ENCODE measurements at regions not wholly inside any gene's neighbourhood (a gene's known extent, or its start where the extent isn't known, plus 50 kb on each side); places are given as distances from the start of the nearest gene placed in this dataset.
"Not testable (repeated sequence)": the region's sequence is repeated elsewhere in the genome, so short reads cannot be mapped to it uniquely, and the experiment has no call there.

DNA sequence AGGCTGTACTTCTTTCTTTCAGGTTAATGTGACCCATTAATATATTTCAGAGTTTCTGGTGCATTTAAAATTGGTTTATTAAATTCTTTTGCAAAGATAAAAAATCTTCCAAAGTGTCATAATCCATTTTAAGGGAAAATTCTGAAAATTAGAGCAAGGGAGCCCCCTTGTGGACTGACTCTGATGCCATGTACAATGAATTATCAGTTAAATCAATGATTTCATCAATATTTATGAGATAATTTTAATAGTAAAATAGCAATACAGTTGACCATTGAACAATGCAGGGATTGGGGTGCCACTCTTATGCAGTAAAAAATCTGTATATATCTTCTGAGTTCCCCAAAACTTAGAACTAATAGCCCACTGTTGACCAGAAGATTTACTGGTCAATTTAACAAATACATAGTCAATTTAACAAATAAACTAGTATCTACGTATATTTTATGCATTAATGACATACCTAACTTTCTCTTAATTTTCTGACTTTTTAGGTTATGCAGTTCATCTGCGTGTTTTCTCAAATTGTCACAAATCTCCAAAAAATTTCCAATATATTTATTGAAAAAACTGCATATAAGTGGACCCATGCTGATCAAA lies 479.1 kb upstream of the MIR17HG start:
- no peak for DNase-seq

DNA sequence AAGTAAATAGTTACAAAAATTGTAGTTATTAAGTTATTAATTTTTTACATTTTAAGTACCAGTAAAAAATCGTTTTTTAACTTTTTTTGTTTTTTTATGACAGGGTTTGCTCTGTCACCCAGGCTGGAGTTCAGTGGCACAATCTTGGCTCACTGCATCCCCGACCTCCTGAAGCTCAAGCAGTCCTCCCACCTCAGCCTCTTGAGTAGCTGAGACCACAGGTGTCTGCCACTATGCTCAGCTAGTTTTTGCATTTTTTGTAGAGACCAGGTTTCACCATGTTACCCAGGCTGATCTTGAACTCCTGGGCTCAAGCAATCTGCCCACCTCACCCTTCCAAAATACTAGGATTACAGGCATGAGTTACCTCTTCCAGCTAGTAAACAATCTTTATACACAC lies 477.9 kb upstream of the MIR17HG start:
- DNase-seq = no peak

DNA sequence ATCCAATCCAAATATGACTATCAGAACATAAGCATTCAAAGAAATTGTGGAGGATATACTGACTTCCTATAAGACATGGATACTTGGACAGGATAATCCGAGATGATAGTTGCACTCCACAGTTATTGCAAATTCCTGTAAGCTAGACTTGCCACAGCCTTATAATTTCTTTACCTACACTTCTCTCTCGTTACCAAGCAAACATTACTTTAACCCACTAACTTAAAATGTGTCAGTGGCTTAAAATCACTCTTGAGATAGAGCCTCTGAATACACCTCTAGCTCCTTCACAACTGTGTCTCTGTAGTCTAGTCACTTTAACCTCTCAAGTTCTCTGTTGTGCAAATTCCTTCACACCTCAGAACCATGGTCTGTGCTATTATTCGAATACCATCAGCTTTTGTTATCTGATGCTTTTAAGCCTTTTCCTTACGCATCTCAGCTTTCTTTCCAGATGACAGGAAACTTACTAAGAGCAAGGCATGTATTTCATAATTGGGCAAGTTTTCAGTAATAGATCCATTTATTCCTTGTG lies 474.9 kb upstream of the MIR17HG start:
- DNase-seq = no peak

DNA sequence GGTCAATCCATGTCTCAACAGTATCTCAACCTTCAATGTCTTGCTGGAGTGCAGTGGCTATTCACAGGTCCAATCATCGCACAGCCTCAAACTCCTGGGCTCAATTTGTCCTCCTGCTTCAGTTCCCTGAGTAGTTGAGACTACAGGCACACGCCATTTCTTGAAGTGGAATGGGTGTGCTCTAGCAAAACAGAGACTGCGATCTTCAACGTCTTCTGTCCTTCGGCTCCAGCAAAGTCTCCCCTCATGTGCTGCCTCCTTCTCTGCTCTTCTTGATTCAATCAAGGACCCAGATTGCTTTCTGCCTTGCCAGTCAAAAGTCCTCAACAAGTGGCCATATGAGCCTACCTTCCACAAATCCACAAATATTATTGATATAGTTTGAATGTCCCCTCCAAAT lies 466.7 kb upstream of the MIR17HG start:
- DNase-seq = no peak

DNA sequence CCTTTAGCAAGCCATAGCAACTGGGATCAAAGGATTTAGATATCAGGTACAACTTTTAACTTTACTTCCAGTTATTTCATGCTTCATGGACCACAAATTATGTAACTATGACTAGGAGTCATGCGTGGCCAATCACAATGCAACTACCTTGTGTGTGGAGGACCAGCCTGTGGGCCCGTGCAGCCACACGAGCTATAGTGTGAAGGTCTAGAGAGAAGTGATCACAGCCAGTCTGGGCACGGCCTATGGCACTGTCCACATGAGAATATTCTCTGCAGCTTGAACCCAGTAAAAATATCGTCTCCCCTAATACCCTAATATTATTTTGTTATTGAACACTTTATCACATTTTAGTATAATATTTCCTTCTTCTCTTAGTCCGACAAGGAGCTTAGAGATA lies 464.9 kb upstream of the MIR17HG start:
- DNase-seq = no peak

DNA sequence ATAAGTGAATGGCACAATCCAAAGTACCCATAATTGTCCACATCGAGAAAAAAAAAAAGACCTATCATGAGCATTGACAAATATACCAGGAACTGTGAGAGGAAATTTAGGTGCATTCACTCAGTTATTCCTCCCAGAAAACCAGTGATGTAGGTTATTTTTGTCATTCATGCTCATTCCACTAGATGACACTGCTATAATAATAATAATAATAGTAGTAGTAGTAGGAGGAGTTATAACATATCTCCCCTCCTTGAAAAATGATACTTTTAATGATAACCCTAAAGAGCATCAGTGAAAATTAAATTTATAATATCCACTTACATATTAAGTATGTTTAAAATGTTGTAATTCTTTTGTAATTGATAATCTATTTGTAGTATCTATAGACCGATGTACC lies 463.9 kb upstream of the MIR17HG start:
- no peak for DNase-seq

DNA sequence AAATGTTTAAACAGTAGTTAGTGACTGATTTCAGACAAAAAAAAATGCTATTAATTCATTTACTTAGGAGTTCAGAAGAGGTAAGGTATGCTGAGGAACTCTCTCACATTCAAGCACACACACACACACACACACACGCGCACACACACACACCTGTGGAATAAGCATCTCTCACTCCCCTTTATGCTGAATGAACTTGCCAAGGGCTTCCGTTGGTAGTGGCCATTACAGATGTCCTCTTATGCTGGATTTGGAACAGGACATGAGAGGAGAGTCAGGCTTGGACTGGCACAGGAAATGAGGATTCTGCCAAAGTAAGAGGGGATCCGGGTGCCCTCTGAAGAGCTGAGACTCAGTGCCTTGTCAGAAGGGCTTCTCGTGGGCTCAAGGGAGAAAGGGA lies 463.4 kb upstream of the MIR17HG start:
- DNase-seq = no peak

DNA sequence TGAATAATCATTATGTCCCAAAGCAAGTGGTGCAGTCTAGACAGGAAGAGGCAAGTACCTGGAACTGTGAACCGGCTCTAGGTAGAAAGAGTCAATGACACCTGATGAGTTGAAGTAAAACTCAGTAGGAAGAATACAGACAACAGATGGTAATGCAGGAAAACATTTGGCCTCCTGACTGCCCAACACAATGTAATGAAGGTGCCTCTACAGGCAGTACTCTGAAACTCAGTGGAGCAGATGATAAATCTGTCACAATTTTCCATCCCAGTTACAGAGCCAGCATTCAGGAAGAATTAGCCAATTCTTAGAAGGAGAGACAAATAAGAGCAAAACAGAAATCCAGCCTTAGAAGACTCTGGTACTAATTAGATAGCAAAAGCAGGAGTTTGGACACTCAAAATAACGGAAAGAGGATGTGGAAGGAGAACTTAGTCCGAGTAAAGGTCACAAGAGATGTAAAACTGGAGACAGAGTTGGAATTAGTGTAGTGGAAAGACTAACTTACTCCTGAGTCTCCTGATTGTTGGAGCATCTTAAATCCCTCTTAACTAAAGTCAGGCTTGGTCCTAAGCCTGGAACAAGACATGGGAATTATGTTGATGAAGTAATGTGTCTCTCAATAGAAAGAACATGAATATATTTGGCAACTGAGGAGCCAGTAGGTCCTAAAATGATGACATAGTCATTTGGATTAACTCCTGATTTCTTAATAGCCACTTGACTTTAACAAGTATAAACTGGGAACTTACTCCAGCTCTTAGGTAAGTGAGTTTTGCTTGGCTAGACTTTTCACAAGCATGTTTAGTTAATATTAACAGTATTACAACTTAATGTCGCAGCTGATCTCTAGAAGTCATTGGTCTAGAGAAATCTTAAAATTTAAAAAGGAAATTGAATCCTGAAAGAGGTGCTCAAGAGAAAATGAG lies 457.3 kb upstream of the MIR17HG start:
- no peak for DNase-seq

DNA sequence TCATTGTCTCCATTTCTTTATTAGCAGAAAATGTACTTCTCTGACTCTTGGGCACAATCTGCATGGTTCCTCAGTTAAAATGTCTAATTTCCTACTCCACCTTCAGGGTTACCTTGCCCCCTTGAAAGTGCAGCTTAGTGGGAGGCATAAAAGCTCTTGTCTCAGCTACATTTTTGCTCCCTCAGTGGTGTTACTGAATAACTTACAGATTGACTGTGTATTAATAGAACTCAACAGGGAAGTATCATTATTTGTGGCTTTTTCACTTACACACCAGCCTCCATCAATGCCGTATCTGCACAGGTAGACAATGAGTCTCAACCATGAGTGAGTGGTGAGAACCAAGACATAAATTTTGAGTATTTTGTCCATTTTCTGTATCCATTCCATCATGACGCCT lies 456.2 kb upstream of the MIR17HG start:
- DNase-seq = no peak

DNA sequence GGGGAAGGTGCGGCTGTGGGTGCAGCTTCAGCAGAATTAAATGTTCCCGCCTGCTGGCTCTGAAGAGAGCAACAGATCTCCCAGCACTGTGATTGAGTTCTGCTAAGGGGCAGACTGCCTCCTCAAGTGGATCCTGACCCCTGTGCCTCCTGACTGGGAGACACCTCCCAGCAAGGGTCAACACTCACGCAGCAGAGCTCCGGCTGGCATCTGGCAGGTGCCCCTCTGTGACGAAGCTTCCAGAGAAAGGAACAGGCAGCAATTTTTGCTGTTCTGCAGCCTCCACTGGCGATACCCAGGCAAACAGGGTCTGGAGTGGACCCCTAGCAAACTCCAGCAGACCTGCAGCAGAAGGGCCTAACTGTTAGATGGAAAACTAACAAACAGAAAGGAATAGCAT lies 454.3 kb upstream of the MIR17HG start:
- DNase-seq = not testable (repeated sequence)

DNA sequence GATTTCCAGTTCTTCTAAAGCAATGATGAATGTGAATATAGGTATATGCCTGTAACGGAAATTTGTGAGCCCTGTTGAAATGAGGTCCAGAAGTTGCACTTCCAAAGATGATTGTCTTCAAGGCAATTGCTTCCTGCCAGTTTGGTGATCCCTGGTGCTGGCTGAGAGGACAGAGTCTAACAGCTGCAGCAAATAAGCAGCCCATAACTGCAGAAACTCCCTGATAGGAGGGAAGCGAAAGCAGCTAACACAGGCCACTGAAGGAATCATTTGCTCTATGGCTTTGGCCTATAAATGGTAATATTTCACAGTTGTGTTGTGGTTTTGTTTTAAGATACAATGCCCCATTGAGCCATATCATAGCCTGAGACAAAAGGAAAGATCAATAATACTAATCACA lies 451.5 kb upstream of the MIR17HG start:
- DNase-seq = no peak

DNA sequence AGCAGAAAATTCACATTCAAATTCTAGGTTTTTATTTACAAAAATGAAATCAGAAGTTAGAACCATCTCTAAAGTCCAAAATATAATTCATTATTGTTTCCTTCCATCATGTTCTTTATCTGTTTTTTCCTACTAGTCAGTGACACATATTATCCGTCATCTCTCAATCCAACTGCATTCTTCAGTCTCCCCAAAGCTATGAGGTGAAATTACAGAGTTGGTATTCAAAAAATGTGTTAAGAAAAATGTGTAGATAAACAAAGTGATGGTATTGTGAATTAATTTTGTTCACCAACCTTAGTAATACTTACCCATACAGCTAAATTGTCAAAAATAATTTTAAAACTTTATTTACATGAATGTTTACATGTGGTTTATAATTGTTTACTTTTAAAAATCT lies 448.7 kb upstream of the MIR17HG start:
- no peak for DNase-seq

DNA sequence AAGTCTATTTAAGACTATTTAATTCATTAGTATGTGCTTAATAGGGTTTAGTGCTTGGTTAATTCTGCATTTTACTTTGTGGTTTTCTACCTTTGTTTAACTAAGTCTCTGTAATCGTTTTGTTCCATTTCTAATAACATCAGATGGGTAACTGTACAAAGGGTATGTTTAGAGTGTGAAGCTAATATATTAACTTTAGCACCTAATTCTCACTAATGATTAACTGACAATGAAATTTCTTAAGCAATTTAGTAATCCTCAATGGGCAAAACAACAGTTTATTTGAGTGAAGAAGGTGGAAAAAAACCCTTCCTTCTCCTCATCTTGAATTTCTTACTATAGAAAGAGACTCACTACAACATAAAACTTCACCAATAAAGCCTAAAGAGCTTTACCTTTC lies 448.1 kb upstream of the MIR17HG start:
- DNase-seq = no peak

DNA sequence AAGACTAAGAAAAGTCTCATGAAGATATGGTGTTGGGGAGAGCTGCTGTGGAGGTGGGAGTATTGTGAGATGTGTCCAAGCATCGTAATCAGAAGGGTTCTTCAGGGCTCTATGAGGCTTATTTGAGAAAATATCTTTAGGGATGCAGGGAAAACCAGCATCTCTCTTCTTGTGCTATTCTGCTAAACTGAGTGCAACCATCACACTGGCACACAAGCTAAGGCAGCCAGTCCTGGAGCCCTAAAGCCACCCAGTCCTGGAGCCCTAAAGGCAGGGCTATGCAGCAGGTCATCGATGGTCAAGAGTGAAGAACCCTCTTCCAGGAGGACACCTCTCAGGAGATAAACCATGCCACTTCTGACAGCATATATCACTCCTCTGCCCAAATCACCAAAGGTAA lies 445.2 kb upstream of the MIR17HG start:
- DNase-seq = no peak

DNA sequence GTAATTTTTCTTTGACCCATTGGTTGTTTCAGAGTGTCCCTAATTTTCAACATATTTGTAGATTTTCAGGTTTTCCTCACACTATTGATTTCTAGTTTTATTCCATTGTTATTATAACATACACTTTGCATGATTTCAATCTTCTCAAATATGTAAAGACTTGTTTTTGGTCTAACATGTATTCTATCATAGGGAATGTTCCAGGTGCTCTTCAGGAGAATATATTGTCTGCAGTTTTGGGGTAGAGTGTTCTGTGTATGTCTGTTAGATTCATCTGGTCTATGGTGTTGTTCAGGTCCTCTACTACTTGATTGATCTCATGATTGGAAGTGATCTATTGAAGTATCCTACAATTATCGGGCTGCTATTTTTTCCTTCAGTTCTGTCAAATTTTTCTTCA lies 440.9 kb upstream of the MIR17HG start:
- no peak for DNase-seq

DNA sequence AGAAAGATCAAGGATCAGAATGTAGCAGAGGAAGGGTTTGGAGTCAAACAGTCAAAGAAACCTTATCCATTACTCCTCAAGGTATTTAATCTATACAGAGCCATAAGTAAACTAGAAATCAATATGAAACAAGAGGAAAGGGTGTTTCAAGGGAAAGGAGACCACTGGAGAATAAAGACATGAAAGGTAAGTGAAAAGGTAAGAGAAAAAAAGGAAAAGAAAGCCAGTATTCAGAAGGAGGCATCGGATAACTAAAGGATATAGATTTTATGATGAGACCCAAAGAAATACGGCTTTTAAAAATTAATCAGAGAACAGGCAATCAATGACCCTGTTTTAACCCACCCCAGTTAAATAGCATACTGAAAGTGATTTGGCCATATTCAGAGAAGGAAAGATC lies 438.7 kb upstream of the MIR17HG start:
- no peak for DNase-seq

DNA sequence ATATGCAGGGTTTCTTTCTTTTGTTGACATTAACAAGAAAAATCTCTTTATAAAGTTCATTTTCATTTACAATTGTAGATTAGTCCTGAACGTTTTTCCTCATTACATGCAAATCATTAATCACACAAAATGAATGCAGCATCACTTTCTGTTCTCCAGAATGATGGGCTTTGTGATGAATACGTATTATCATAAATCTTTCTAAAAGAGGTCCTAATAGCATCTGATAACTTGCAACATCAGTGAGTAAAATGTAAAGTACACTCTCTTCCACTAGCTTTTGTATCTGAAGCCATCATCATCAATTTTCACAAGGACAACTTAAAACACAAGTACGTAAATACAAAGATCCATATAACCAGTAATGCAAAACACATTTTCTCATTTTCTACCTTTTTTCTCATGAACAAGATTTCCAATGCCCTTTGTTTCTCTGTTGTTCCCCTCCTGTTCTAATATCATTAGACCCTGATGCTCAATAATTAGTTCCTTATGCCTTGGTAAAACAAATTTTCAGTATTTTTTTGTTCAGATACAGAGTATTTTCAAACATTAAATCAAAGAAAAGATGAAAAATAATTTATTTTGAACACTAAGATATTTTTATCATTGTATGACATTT lies 437.4 kb upstream of the MIR17HG start:
- no peak for DNase-seq

DNA sequence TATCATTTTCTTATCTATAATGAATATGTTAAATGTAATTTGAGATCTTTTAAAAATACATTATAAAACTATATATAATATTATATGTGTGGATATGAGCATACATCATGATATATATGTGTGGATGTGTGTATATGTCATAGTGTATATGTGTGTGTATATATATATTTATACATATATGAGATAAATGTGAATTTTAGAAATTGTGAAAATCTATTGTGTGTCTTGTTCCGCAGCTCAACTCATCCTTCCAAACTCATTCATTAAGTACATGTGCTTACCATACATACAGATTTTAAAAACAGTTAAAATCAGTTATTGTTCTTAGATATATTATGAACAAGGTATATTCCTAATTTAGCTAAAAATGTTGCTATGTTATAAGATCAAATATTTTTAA lies 435.2 kb upstream of the MIR17HG start:
- DNase-seq = no peak

DNA sequence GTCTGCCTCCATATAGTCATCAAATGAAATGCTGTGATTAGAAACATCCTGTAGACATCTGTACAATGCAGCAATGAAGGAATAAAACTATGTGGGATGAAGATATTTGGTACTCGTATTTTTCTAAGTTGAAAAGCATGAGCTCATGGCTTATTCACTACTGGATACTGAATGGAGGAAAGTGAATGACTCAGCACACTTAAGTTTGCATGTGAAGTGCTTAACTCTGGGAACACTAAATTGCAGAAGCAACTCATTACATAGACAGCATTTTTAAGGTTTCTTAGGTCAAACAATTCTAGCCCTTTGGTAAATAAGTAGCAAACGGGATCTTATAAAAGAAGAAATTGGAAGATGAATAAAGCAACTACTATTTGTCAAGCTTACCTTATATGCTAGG lies 429.0 kb upstream of the MIR17HG start:
- DNase-seq = no peak

DNA sequence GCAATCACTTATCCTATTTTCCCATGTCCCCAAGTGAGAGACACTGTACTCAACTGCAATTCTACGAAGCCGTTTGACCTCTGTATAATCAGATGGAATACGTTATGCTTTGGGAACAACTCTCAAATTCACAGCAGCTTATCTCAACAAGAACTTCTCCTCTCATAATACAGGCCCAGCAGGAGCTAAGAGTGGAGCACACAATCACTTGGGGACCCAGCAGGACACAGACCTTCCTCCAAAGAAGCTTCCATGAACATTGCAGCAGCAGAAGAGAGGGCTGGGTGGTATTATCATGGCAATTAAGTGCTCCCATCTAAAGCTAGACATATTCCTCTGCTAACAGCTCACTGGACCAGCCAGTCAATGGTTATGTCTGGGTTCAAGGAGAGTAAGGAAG lies 428.3 kb upstream of the MIR17HG start:
- no peak for DNase-seq

DNA sequence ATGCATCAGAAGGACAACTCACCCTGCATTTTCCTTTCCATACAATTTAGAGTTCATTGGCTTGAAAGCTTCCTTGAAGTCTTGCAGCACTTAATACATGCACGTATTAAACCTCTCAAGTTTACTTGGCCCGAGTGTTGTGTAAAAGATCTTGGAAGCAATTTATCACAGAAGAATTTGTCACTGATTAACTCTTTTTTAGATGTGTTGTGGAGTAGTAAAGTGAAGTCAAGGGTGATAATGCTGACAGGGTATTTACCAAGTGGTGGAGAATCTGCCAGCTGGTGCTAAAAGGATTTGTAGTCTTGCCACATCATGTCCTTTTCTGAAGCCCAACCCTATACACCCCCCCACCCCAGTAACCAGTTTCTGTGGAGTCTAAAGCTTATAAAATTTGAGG lies 421.0 kb upstream of the MIR17HG start:
- DNase-seq = no peak

DNA sequence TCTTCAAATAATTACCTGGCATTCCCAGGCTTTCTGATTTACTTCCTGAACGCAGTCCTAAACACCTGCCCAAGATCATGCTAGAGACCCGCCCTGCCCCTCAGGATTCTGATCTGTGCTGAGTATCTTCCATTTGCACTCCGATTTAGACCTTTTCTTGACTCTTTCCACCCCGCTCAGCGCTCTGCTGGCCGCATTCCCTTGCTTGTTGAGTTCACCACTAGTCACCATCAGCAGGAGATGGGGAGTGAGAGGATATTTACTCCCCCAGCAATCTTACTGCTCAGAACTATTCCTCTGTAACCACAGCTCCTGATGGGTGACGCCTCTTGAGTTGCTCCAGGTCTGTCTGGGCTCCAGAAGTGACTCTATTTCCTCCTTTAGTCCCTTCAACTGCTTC lies 419.4 kb upstream of the MIR17HG start:
- no peak for DNase-seq

DNA sequence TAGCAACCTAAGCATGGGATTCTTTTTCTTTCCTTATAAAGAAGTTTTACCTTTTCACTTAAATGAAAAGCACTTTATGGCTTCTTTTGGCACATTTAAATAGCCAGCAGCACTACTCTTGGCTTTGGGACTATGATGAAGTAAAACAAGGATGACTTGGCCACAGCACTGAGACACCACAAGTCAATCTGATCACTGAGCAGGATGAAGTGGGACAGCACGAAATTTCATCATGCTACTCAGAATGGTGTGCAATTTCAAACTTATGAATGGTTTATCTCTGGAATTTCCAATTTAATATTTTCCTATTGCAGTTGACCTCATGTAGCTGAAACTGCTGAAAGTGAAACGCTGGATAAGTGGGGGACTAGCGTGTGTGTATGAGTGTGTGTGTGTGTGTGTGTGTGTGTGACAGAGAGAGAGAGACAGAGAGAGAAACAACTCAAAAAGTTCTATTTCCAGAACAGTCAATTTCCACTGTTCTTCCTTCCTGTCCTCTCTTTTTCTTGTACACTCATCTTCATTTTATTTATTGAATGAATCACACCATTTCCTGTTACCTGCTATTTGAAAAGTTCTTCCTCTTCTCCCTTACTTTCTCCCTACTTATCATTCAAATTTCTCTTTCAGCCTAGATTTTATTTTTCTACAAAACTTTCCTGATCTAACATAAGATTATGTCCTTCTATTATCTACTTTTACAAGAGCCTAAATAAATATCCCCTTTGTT lies 414.2 kb upstream of the MIR17HG start:
- no peak for DNase-seq

Measured in DMS79 treated with DMSO at 0.1 percent for 48 hours (cell line).